ENCODE measurements at regions not wholly inside any gene's neighbourhood (a gene's known extent, or its start where the extent isn't known, plus 50 kb on each side); places are given as distances from the start of the nearest gene placed in this dataset.

- TF ChIP-seq CTCF (IDR thresholded peaks at IDR 0.05) (no peak), ZFX (IDR thresholded peaks at IDR 0.05; ENCODE audit: borderline replicate concordance) (no peak)
Observed at GRCh38 chr4:106421441-106422296, 53.1 kb upstream of the GIMD1 start.
